Upper lobe of right lung (tissue), 1 donor: ENCODE measurements at regions not wholly inside any gene's neighbourhood (a gene's known extent, or its start where the extent isn't known, plus 50 kb on each side); places are given as distances from the start of the nearest gene placed in this dataset.

ENCODE experiments used
- ATAC-seq: fragments of 200-7000 bp; cut with Tn5 transposase; one replicate; pipeline ENCODE4 v1.9.1; 2020; ENCODE audit warnings: mild to moderate bottlenecking, moderate library complexity
- DNase-seq: peaks from one replicate; pipeline ENCODE4 v3.0.0-alpha.2; 2020
- H3K27ac ChIP-seq: fragments of 200-600 bp; one replicate; pipeline ENCODE4 v1.8.0; 2022
- H3K27me3 ChIP-seq: fragments of 200-600 bp; one replicate; pipeline ENCODE4 v1.8.0; 2022; ENCODE audit warnings: mild to moderate bottlenecking
- H3K36me3 ChIP-seq: fragments of 200-600 bp; one replicate; pipeline ENCODE4 v1.8.0; 2022
- H3K4me1 ChIP-seq: fragments of 200-600 bp; one replicate; pipeline ENCODE4 v1.8.0; 2022
- H3K4me3 ChIP-seq: fragments of 200-600 bp; one replicate; pipeline ENCODE4 v1.8.0; 2022; ENCODE audit warnings: mild to moderate bottlenecking
- H3K9me3 ChIP-seq: fragments of 200-600 bp; one replicate; pipeline ENCODE4 v1.8.0; 2022
- intact Hi-C: fragments of 100-400 bp; cut with DNase I; formaldehyde crosslinking; loops from one replicate; pipeline ENCODE4 v1.11.0; 2022
- TF ChIP-seq, protein P1 (sequence below): fragments of 200-600 bp; IDR thresholded peaks from one replicate; pipeline ENCODE4 v1.8.0; 2022; ENCODE audit warnings: antibody characterized with exemption
- donor health status: DM: no; HTN: yes; CAD: no; lungs with severe emphysema.

DNA sequence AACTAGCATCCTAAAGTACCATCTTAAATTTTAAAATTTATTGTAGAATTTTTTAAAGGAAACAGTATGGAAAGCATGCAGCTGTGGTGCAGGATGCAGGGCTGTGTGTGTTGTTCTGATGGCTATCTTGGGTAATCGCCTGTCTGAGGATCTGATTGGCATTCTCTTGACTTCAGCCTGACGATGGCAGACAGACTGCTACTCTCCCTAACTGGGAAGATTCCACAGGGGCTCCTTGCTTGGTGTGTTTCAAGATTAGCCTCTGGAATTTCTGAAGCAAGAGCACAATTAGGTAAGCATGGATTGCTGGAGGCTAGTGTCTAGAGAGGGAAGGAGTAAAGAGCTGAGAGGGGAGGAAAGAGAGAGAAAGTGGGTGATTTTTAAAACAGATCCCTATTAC lies 696.8 kb upstream of the LRFN5 start:
- TF ChIP-seq, protein P1, sequence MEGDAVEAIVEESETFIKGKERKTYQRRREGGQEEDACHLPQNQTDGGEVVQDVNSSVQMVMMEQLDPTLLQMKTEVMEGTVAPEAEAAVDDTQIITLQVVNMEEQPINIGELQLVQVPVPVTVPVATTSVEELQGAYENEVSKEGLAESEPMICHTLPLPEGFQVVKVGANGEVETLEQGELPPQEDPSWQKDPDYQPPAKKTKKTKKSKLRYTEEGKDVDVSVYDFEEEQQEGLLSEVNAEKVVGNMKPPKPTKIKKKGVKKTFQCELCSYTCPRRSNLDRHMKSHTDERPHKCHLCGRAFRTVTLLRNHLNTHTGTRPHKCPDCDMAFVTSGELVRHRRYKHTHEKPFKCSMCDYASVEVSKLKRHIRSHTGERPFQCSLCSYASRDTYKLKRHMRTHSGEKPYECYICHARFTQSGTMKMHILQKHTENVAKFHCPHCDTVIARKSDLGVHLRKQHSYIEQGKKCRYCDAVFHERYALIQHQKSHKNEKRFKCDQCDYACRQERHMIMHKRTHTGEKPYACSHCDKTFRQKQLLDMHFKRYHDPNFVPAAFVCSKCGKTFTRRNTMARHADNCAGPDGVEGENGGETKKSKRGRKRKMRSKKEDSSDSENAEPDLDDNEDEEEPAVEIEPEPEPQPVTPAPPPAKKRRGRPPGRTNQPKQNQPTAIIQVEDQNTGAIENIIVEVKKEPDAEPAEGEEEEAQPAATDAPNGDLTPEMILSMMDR, result no peak
- ATAC-seq (no peak), DNase-seq (no peak)
- Histone ChIP-seq H3K4me1 (no peaks in the 10 kb centered on the region), H3K27ac (no peak overlapping the region), H3K4me3 (no peak overlapping the region), H3K27me3 (no peaks in the 10 kb centered on the region), H3K36me3 (no peaks in the 10 kb centered on the region), H3K9me3 (no peaks in the 10 kb centered on the region)
- intact Hi-C loops, result no loop called here

DNA sequence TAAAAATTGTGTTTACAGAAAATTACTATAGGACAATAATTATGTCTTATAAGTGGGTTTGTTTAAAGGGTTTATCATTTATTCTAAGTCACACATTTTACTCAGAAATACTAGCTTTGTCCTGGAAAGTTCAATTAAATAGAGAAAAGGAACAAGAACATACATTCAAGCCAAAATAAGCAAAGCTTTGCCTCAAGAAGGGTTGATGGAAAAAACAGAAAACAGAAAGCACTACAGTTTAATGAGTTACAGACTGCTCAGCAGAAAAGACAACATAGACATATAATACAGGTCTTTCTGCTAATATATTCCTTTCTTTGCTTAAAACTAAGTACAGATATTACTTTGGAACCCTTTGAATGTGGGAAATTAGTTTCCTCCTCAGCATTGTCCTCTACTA lies 703.0 kb upstream of the LRFN5 start:
- Histone ChIP-seq H3K27me3 (no peaks in the 10 kb centered on the region), H3K4me3 (no peak overlapping the region), H3K27ac (no peak overlapping the region), H3K36me3 (no peaks in the 10 kb centered on the region), H3K9me3 (no peaks in the 10 kb centered on the region), H3K4me1 (no peaks in the 10 kb centered on the region)
- no peak for DNase-seq
- ATAC-seq, result no peak
- TF ChIP-seq, protein P1, result no peak
- intact Hi-C loops, result no loop called here

DNA sequence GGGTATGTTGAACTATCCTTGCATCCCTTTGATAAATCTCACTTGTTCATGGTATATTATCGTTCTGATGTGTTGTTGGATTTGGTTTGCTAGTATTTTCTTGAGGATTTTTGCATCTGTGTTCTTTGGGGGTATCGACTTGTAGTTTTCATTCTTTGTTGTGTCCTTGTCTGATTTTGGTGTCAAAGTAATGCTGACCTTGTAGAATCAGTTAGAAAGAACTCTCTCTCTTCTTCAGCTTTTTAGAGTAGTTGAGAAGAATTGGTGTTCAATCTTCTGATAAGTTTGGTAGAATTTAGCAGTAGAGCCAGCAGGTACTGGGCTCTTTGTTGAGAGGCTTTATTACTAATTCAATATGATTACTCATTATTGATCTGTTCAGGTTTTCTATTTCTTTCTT lies 707.2 kb upstream of the LRFN5 start:
- TF ChIP-seq, protein P1, result no peak
- intact Hi-C loops, result no loop called here
- Histone ChIP-seq H3K9me3 (no peaks in the 10 kb centered on the region), H3K4me1 (no peaks in the 10 kb centered on the region), H3K4me3 (no peak overlapping the region), H3K27me3 (no peaks in the 10 kb centered on the region), H3K36me3 (no peaks in the 10 kb centered on the region), H3K27ac (no peak overlapping the region)
- no peak for ATAC-seq
- DNase-seq, result no peak

GRCh38 chr14:40894846-40895245 lies 711.8 kb upstream of the LRFN5 start:
- intact Hi-C loops, result no loop called here
- H3K4me1 ChIP-seq, result no peaks in the 10 kb centered on the region
- H3K27me3 ChIP-seq, result no peaks in the 10 kb centered on the region
- no peaks in the 10 kb centered on the region for H3K9me3 ChIP-seq
- no peaks in the 10 kb centered on the region for H3K36me3 ChIP-seq
- H3K4me3 ChIP-seq, result no peak overlapping the region
- H3K27ac ChIP-seq, result no peak overlapping the region
- ATAC-seq (no peak), DNase-seq (no peak)
- TF ChIP-seq, protein P1, result no peak

DNA sequence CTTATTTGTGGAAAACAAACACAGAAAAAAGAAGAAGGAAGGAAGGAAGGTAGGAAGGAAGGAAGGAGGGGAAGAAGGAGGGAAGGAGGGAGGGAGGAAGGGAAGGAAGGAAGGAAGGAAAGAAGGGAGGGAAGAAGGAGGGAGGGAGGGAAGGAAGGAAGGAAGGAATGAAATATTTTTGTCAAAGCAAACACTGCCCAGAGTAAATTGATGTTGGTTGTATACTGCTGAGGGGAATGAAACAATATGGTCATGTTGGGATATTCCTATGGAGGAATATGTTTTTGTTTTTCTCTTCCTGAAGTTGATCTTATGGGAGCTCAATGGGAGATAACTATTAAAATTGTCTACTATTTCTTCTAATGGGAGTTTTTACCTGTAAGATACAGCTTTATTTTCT lies 717.5 kb upstream of the LRFN5 start:
- Histone ChIP-seq H3K27me3 (no peaks in the 10 kb centered on the region), H3K27ac (no peak overlapping the region), H3K4me1 (no peaks in the 10 kb centered on the region), H3K36me3 (no peaks in the 10 kb centered on the region), H3K4me3 (no peak overlapping the region), H3K9me3 (no peaks in the 10 kb centered on the region)
- DNase-seq (no peak), ATAC-seq (no peak)
- TF ChIP-seq, protein P1, result no peak
- intact Hi-C loops, result no loop called here

DNA sequence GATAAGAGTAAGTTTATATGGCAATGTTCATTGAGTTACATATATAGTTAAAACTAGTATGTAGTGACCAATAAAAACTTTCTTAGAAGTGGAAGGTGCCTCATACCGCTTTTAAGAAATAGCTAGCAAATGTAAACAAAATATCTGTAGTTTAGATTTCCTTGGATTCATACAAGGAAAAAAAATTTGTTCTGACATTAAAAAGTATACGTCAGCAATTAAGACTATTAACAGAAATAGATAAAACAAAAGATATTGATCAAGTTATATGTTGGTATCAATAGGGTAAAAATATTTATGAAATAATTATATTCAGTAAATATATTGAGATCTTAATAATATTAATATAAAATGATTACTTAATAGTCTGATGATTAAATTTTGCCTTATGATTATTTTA lies 718.8 kb upstream of the LRFN5 start:
- no peak for ATAC-seq
- Histone ChIP-seq H3K4me3 (no peak overlapping the region), H3K9me3 (no peaks in the 10 kb centered on the region), H3K36me3 (no peaks in the 10 kb centered on the region), H3K4me1 (no peaks in the 10 kb centered on the region), H3K27ac (no peak overlapping the region), H3K27me3 (no peaks in the 10 kb centered on the region)
- DNase-seq, result no peak
- intact Hi-C loops, result no loop called here
- TF ChIP-seq, protein P1, result no peak
